GM19238 (cell line): ENCODE measurements at regions not wholly inside any gene's neighbourhood (a gene's known extent, or its start where the extent isn't known, plus 50 kb on each side); places are given as distances from the start of the nearest gene placed in this dataset.

Source experiments
- DNase-seq: peaks from one replicate; pipeline ENCODE4 v3.0.0; 2011; ENCODE audit warnings: low spot score; ENCODE audit not compliant: insufficient read length

DNA sequence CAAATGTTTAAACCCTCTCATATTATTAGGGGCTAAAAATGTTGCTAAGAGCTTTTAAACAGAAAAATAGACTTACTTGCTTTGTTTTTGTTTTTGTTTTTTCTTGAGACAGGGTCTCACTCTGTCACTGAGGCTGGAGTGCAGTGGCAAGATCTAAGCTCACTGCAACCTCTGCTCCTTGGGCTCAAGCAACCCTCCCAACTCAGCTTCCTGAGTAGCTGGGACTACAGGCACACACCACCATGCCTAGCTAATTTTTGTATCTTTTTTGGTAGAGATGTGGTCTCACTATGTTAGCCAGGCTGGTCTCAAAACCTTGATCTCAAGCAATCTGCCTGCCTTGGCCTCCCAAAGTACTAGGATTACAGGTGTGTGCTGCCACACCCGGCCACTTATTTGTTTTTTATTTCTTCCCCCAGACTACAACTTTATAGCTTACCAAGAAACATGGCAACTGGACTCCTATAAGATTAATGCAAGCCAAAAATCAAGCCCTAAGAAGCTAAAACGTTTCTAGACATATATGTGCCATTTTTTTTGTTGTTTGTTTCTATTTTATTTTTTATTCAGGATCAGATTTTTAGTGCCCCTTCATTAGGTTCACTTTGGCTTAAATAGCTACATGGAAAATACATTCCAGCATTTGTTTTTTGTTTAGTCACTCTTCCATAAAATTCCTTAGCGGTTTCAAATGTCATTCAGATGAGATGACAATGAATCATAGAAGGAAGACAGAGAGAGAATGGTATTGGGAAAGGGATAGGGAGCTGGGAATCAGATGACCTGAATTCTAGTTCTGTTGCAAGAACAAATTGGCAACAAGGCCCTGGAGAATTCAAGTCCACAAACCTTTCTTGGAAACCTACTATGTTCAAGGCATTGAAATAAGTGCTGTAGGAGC lies 163.4 kb upstream of the MKLN1 start:
- no peak for DNase-seq

DNA sequence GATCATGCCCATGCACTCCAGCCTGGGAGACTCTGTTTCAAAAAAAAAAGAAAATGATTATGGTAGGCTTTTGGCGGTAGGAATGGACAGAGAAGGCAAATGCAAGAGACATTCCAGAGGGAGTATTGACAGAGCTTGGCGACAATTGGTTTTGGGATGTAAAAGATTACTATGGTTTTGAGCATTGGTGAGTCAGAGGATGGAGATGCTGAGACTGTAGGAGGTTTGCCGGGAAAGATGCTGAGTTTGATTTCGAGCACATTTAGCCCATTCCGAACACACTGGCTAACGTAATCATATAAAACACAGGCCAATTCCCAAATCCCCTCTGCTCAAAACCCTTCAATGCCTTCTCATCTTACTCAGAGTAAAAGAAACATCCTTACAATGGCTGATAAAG lies 161.6 kb upstream of the MKLN1 start:
- no peak for DNase-seq

DNA sequence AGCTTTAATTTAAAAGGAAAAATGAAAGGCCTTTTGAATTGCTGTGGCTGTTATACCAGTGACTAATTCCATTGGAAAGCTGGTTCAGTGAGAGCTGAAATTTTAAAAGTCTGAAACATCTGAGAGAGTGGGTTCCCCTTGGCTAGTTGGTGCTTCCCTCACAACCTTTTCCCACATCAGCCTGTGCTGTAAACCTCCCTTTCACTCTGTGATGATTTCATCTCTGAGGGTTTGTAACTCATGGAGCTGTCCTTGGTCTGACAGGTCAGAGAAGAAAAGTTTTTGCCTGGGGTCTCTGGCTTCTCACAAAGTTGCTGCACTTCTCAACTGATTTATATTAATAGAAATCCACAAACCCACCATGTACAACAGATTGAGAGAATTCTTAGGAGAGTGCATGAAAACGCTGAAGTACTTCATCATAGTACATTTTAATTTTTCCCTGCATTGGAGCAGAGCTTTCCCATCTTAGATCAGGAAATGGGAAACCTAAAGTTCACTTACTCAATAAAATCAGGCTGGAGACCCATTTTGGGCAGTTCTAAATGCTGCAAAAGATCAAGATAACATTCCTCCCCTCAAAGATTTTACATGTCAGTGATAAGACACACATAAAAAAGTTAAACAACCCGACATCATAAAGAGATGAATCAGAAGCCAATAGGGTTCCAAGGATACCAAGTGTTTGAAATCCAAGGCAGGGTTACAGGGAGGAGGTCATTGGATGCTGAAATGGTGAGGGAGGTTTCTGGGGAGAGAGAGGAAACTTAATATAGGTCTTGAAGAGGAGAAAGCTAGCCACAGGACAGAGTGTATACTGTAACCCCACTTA lies 157.0 kb upstream of the MKLN1 start:
- DNase-seq = no peak

DNA sequence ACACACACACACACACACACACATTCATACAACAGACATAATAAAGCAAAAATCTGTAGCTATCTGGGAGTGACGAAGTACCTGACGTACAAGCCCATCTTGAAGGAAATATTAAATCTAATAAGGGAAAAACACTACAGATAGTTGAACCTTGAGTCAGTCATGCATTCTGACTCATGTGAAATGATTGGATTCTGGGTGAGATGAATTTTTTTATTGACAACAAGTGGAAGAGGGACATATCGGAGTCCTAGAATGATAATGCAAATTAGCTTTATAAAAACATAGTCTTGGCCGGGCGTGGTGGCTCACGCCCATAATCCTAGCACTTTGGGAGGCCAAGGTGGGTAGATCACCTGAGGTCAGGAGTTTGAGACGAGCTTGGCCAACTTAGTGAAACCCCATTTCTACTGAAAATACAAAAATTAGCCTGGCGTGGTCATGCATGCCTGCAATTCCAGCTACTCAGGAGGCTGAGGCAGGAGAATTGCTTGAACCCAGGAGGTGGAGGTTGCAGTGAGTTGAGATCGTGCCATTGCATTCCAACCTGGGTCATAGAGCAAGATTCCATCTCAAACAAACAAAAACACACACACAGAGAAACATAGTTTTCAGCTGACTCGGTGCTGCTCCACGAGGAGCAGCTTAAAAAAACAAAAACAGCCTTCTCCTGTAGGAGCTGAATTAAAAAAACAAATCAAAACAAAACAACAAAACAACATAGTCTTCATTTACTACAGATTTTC lies 154.4 kb upstream of the MKLN1 start:
- no peak for DNase-seq

DNA sequence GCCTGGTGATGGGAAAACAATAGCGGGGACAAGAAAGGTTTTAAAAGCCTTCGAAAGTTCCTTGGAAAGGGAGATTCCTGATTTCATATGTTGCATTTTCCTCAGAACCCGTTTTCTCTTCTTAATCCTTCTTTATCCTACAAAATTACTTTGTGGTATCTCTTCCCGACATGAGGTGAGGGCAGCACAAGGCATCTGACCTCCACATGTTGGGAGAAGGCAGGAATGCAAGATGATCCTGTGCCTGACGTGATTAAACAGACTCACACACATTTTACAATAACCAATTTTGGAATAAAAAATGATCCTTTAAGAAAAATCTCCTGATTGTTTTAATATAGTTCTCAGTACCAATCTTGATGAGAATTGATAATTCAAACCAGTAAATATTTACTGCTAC lies 153.3 kb upstream of the MKLN1 start:
- no peak for DNase-seq

DNA sequence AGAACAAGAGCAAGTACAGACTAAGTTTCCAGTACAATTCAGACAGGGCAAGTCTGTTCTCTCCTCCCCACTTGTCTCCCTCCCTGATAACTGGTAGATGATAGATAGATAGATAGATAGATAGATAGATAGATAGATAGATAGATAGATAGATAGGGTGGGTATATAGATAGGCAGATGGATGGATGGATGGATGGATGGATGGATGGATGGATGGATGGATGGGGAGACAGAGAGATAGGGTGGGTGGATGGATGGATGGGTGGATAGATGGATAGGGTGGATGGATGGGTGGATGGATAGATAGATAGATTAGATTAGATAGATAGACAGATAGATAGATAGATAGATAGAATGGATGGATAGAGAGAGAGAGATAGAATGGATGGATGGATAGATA lies 152.8 kb upstream of the MKLN1 start:
- DNase-seq = no peak

DNA sequence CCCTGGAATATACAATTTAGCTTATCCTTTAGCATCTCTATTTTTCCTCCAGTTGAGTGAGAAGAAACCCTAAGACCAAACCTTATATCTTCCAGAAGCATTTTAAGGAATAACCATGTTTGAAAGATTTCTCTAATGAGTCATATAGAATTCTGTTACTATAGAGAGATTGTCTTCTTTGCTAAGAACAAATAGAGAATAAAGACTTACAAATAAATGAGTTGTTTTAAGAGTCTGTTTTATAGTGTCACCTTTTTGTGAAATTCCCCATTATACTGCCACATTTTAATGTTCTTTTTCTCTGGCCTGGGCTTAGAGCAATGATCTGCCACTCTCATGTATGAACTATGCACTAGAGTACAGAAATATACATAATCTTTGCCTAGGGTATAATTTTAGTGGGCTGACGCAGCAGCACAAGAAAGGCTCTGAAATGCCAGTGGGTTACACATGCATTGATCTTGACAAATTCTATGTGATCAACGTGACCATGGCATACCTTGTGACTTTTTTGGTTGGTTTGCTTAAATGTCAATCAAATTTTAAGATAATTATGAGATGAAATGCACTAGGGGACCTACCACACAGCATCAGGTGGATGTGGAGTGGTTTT lies 145.1 kb upstream of the MKLN1 start:
- no peak for DNase-seq

DNA sequence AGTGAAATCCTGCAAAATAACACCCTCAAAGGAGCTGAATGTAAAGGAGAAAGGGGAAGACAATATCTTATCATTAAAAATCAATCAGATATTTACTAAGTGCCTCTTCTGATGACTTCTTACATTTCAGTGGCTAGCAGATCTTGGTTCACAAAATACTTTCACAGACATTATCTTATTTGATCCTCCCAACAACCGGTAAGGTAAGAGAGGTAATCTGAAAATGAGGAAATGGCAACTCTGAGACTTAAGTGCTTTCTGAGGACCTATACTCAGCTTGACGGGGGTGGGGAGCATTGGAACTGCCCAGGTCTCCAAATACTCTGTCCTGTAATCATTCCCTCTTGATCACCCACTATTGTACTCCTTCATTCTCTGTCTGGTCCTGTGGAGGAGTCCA lies 144.6 kb upstream of the MKLN1 start:
- DNase-seq = no peak

DNA sequence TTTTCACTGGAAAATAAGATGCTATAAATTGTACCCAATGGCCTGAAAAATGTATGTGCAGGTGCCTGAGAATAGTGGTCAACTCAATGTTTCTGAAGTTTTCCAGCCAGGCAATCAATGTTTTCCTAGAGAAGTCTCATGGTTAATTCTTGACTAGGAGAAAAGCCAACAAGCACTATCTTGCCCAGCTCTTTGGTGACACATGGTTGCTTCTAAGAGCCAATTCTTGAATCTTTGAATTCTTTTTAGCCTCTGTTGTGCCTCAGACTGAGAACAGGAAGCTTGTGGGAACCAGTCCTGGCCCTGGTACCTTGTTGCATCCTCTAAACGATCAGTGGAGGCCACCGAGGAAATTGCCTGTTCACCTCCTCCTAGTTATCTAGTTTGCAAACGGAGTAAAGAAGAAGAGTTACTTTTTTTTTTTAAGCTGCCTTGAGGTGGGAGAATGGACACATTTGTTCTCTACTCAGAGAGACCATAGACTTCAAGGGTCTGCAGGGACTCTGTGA lies 144.0 kb upstream of the MKLN1 start:
- no peak for DNase-seq

DNA sequence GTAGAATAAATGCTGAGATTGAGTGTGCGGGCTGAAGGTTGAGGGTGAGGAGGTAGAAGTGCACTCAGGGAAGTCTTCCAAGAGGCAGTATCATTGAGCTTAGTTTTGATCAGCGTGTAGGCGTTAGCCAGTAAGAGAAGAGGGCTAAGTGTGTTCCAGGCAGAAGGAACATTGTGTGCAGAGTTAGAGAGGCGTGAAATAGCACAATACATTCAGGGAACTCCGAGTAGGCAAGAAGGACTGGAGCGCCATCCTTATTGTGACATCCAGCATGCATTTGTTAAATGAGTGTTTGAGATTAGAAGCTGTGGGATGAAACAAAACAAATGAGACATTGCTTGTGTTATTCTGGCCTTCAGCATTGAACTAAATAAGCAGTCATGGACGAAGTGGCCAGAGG lies 140.9 kb upstream of the MKLN1 start:
- DNase-seq = no peak

DNA sequence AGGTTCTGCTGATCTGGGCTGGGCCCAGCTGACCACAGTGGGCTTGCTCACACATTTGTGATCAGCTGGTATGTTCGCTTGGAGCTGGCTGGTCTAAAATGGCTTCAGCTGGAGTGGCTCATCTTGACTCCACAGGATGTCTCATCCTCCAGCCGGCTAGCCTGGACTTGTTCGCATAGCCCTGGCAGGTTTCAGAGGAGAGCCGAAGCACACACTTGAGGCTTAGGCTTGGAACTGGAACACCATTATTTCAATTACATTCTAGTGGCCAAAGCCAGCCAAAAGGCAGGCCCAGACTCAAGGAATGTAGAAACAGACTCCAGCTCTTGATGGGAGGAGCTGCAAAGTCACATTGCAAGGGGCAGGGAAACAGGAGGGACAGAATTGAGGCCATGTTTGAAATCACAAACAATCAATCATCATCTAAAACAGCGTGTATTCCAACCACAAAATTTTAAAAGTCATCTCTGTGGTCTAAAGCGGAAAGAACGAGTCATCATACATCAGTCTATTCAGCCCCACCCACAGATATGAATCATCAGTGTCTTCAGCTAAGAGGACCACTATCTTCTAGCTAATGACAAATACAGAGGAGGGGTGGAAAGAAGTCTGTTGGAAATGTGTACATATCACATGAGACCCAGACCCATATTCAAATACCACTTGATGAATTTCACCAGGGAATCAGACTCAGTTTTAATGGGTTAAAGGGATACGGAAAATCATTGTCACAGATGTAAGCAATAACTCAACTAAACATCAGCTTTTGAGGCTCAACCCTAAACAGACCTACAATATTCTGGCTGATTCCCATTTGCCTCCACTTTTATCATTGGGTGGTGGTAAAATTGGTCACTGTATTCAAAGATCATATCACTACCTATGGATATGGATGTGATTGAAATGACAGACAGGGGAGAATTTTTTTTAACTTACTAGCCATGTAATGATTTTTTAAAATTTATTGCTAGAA lies 139.0 kb upstream of the MKLN1 start:
- DNase-seq = peak; percentile 8

DNA sequence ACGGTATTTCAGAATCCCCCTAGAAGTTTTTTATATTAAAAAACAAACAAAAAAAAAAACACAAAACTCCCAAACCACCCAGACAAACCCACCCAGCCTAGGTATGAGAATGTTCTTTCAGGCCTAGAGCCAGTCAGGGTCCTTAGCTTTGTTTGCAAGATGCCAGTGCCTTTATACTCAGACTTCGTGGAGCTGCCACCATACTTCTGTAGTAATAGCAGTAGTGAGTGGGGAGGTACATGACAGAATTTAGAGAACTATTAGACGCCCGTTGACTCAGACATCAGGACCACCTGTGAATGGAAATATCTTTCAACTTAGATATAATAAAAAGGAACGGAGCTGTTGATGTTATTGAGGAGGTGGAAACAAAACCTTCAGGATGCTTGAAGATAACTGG lies 138.2 kb upstream of the MKLN1 start:
- no peak for DNase-seq

DNA sequence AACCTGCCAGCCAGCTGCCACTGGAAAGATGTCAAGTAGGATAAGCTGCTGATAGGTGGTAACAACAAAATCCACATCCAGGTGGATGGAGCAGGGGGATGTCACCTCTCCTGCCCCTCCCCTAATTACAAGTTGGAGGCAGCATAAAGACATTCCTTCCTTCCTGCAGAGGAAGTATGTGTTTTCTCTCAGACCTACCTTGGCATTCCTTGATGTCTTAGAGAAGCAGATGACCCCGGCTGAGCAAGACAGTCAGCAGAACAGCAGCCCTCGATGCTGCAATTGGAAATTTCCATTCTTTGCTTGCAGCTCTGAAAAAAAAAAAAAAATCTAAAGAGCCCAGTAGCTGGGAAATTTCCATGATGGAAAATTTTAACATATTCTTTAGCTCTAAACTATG lies 137.5 kb upstream of the MKLN1 start:
- DNase-seq = no peak

DNA sequence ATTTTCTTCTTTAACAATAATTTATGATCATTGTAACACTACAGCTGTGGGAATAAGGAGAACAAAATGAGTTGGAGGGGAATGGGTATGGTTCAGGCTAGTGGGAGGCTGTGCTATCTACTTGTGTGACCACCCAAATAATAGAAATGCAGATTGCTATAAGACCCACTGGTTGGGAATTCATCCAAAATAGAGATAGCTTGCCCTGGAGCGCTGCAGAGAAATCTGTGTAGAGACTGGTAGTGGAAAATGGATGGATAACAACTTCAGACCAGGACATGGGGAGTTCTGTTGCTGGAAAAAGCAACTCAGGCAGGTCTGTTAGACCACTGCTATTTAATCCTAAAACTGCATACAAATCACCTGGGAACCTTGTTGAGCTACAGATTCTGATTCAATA lies 137.1 kb upstream of the MKLN1 start:
- no peak for DNase-seq

DNA sequence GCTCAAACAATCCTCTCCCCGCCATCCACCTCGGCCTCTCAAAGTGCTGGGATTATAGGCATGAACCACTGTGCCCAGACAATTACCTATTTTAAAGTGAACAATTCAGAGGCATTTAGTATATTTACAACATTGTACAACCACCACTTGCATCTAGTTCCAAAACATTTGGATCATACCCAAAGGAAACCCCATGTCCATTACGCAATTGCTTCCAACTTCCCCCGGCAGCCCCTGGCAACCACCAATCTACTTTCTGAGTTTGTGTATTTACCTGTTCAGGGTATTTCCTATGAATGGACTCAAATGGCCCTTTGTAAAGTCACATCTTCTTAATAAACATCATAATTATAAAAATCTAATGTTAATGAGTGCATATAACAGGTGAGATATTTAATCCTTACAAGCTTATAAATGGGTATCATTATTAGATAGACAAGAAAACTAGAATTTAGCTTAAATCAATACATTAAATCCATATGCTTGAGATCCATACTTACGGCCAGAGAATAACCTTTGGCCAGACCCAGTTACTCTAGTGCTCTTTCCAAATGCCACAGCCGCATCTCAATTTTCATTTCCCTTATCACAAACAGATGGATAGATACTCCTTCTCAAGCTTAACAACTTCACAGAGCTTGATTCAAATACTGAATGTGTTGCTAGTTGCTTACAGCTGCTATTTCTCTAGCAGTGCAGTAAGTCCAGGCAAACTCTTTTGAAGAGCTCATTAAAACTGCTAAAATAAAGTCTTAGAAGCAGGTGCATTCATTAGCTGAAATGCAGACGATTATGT lies 133.4 kb upstream of the MKLN1 start:
- no peak for DNase-seq

DNA sequence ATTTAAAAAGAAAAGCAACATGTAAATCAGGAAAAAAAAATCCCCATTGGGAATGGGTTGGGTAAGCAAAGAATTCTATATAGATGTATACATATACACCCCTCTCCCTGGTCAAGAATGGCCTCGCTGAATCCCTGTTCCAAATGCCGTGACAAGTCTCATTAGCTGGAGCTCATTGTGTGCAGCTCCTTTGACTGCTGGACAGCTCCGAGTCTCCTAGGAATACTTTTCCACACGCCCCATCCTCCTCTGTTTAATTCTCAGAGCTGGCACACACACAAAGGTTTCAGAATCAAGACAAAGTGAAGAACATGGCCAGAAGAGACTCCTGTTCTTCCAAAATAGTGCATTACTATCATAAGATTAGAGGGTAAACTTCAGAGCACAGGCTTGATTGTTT lies 130.9 kb upstream of the MKLN1 start:
- no peak for DNase-seq

DNA sequence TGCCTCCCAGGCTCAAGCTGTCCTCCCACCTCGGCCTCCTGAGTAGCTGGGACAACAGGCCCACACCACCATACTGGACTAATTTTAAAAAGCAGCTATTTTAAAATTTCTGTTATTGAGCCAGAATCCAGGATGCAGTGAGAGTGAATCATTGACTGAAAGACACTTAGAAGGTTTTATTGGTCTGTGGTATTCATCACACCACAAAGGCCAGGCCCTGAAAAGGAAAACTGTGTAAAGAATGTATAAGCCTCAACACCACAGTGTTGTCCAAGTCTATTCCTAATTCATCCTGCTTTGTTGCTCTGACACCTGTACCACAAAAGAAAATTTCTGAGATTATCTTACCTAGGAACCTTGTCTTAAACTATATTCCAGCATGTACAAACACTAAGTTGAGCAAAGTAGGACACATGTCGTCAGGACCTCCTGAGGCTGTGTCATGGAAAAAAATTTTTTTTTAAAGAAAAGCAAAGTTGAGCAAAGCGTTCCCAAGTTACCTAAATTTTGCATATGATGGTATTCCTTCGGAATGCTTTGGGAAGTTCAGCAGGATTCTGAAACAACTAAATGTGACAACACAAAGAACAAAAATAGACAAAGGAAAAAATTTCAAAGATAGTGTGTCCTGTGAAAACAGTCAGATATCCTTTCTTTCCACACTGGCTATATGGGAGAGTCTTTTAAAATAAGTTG lies 129.6 kb upstream of the MKLN1 start:
- DNase-seq = no peak

DNA sequence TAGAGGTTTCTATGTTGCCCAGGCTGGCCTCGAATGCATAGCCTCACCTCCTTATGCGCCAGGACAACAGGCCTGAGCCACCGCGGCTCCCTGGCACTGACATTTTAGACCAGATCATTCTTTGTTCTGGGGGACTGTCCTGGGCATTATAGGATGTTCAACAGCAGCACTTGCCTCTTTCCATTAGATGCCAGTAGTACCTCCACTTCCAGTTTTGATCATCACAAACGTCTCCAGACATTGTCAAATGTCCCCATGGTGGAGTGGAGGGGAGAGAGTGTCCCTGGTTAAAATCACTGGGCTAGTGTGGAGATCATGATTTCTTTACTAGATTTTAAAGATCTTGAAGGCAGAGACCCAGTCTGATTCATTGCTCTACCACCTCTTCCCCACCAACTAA lies 125.2 kb upstream of the MKLN1 start:
- DNase-seq = no peak
